CD4-positive, alpha-beta T cell treated with Interleukin-2 at 100 ng/mL for 4 hours (primary cell): ENCODE measurements at regions not wholly inside any gene's neighbourhood (a gene's known extent, or its start where the extent isn't known, plus 50 kb on each side); places are given as distances from the start of the nearest gene placed in this dataset.
"Not testable (repeated sequence)": the region's sequence is repeated elsewhere in the genome, so short reads cannot be mapped to it uniquely, and the experiment has no call there.

Experiments used
- DNase-seq: peaks from one replicate; pipeline ENCODE4 v3.0.0-alpha.2; 2020; ENCODE audit warnings: low spot score

GRCh38 chr6:11847515-11848345 is 69.1 kb upstream of the ADTRP start:
- no peak for DNase-seq

- not testable (repeated sequence) for DNase-seq
Measured at GRCh38 chr6:11847068-11847467, 68.5 kb upstream of the ADTRP start.

- DNase-seq: no peak
Measured at GRCh38 chr6:11845664-11846577, 67.3 kb upstream of the ADTRP start.

- DNase-seq: not testable (repeated sequence)
Measured at GRCh38 chr6:11842795-11843194, 64.2 kb upstream of the ADTRP start.

GRCh38 chr6:11835065-11835464 is 56.5 kb upstream of the ADTRP start:
- no peak for DNase-seq

- no peak for DNase-seq
Measured at GRCh38 chr6:11833626-11834592, 55.3 kb upstream of the ADTRP start.

GRCh38 chr6:11831653-11832052 is 53.0 kb upstream of the ADTRP start:
- no peak for DNase-seq

- no peak for DNase-seq
Measured at GRCh38 chr6:11830520-11830919, 51.9 kb upstream of the ADTRP start.

GRCh38 chr6:11830105-11830504 is 51.5 kb upstream of the ADTRP start:
- DNase-seq: no peak

- no peak for DNase-seq
Measured at GRCh38 chr6:11828262-11828870, 49.8 kb upstream of the ADTRP start.
